ENCODE measurements at regions not wholly inside any gene's neighbourhood (a gene's known extent, or its start where the extent isn't known, plus 50 kb on each side); places are given as distances from the start of the nearest gene placed in this dataset.

DNA sequence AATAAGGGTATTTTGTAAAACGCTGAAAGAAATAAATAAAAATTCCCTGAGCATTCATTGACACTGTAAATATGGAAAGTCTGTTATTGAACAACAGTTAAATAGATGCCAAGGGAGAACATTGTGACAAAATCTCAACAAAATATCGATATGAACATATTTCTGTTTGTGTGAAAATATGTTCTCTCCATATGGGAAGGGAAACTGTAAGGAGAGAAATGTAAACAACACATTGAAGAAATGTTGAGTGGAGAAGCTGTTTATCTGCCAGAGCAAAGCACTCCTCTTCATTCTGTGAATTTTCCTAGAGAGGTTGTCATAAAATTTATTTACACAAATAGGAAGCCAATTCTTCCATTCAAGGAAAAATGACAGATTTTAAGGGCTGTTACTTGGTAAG lies 57.1 kb upstream of the EOMES start:
- no peaks in the 10 kb centered on the region for H3K4me1 ChIP-seq (ENCODE audit: control insufficient read depth, extremely low read depth, insufficient read depth, low read length)
- TF ChIP-seq EZH2 (IDR thresholded peaks at IDR 0.05; ENCODE audit: low read length) = no peak
- TF ChIP-seq, protein P1, sequence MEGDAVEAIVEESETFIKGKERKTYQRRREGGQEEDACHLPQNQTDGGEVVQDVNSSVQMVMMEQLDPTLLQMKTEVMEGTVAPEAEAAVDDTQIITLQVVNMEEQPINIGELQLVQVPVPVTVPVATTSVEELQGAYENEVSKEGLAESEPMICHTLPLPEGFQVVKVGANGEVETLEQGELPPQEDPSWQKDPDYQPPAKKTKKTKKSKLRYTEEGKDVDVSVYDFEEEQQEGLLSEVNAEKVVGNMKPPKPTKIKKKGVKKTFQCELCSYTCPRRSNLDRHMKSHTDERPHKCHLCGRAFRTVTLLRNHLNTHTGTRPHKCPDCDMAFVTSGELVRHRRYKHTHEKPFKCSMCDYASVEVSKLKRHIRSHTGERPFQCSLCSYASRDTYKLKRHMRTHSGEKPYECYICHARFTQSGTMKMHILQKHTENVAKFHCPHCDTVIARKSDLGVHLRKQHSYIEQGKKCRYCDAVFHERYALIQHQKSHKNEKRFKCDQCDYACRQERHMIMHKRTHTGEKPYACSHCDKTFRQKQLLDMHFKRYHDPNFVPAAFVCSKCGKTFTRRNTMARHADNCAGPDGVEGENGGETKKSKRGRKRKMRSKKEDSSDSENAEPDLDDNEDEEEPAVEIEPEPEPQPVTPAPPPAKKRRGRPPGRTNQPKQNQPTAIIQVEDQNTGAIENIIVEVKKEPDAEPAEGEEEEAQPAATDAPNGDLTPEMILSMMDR (optimal IDR thresholded peaks at IDR 0.05 in 1 of 3, IDR thresholded peaks at IDR 0.05 in 1 of 3, conservative IDR thresholded peaks at IDR 0.05 in 1 of 3; ENCODE audit: extremely low read depth in 1 of 3, insufficient read depth in 2 of 3, low read length in 3 of 3) = no peak
- H3K4me3 ChIP-seq (ENCODE audit: control insufficient read depth in 2 of 3, extremely low read depth in 1 of 3, insufficient read depth in 2 of 3, low read depth in 1 of 3, low read length in 3 of 3) = no peak overlapping the region
- H4K20me1 ChIP-seq (ENCODE audit: control insufficient read depth, extremely low read depth, insufficient read depth, low read length) = no peaks in the 10 kb centered on the region
- H3K9ac ChIP-seq (ENCODE audit: control insufficient read depth, extremely low read depth, insufficient read depth, low read length) = no peak overlapping the region
- no peak overlapping the region for H3K27ac ChIP-seq (ENCODE audit: control insufficient read depth, insufficient read depth, low read length)
- H3K36me3 ChIP-seq (ENCODE audit: control insufficient read depth in 2 of 2, extremely low read depth in 1 of 2, insufficient read depth in 2 of 2, low read length in 2 of 2) = no peaks in the 10 kb centered on the region
- H2AFZ ChIP-seq (ENCODE audit: control insufficient read depth, low read length) = no peak overlapping the region
- no peaks in the 10 kb centered on the region for H3K9me3 ChIP-seq (ENCODE audit: control insufficient read depth, low read depth, low read length)
- H3K27me3 ChIP-seq (ENCODE audit: control insufficient read depth, extremely low read depth, insufficient read depth, low read length) = no peaks in the 10 kb centered on the region
- no peaks in the 10 kb centered on the region for H3K9me1 ChIP-seq (ENCODE audit: control insufficient read depth, extremely low read depth, insufficient read depth, low read length)
- H3K79me2 ChIP-seq (ENCODE audit: control insufficient read depth, insufficient read depth, low read length) = no peaks in the 10 kb centered on the region
- DNase-seq (ENCODE audit: low read depth, low spot score) = no peak
- dilution Hi-C loops (cut with MboI; ENCODE audit: extremely low pct_ligation_motif_present, low sequenced_read_pairs) = no loop called here
- H3K4me2 ChIP-seq (ENCODE audit: control insufficient read depth, extremely low read depth, insufficient read depth, low read depth, low read length) = no peak overlapping the region
- FAIRE-seq = no peak

DNA sequence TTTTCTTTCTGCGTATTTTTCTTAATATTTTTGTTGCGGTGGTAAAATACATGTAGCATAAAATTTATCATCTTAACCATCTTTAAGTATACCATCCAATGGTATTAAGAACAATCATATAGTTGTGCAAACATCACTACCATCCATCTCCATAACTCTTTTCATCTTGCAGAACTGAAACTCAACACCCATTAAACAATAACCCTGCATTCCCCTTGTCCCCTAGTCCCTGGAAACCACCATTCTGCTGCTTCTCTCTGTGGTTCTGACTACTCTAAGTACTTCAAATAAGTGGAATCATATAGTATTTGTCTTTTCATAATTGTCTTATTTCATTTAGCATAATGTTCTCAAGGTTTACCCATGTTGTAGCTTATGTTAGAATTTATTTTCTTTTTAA lies 67.3 kb upstream of the EOMES start:
- Histone ChIP-seq H3K9me1 (ENCODE audit: control insufficient read depth, extremely low read depth, insufficient read depth, low read length) (no peaks in the 10 kb centered on the region), H3K4me3 (ENCODE audit: control insufficient read depth in 2 of 3, extremely low read depth in 1 of 3, insufficient read depth in 2 of 3, low read depth in 1 of 3, low read length in 3 of 3) (no peak overlapping the region), H3K27me3 (ENCODE audit: control insufficient read depth, extremely low read depth, insufficient read depth, low read length) (no peaks in the 10 kb centered on the region), H2AFZ (ENCODE audit: control insufficient read depth, low read length) (no peak overlapping the region), H3K36me3 (ENCODE audit: control insufficient read depth in 2 of 2, extremely low read depth in 1 of 2, insufficient read depth in 2 of 2, low read length in 2 of 2) (no peaks in the 10 kb centered on the region), H4K20me1 (ENCODE audit: control insufficient read depth, extremely low read depth, insufficient read depth, low read length) (no peaks in the 10 kb centered on the region), H3K27ac (ENCODE audit: control insufficient read depth, insufficient read depth, low read length) (no peak overlapping the region), H3K79me2 (ENCODE audit: control insufficient read depth, insufficient read depth, low read length) (no peaks in the 10 kb centered on the region), H3K9ac (ENCODE audit: control insufficient read depth, extremely low read depth, insufficient read depth, low read length) (no peak overlapping the region), H3K9me3 (ENCODE audit: control insufficient read depth, low read depth, low read length) (no peaks in the 10 kb centered on the region), H3K4me2 (ENCODE audit: control insufficient read depth, extremely low read depth, insufficient read depth, low read depth, low read length) (no peak overlapping the region), H3K4me1 (ENCODE audit: control insufficient read depth, extremely low read depth, insufficient read depth, low read length) (no peaks in the 10 kb centered on the region)
- TF ChIP-seq, protein P1 (optimal IDR thresholded peaks at IDR 0.05 in 1 of 3, IDR thresholded peaks at IDR 0.05 in 1 of 3, conservative IDR thresholded peaks at IDR 0.05 in 1 of 3; ENCODE audit: extremely low read depth in 1 of 3, insufficient read depth in 2 of 3, low read length in 3 of 3) = no peak
- no peak for TF ChIP-seq EZH2 (IDR thresholded peaks at IDR 0.05; ENCODE audit: low read length)
- DNase-seq (ENCODE audit: low read depth, low spot score) = no peak
- FAIRE-seq = no peak
- dilution Hi-C loops (cut with MboI; ENCODE audit: extremely low pct_ligation_motif_present, low sequenced_read_pairs) = no loop called here

All from keratinocyte (primary cell).